Eye (tissue), 1 donor: ENCODE measurements at regions not wholly inside any gene's neighbourhood (a gene's known extent, or its start where the extent isn't known, plus 50 kb on each side); places are given as distances from the start of the nearest gene placed in this dataset.

Experiments used
- DNase-seq: peaks from one replicate; pipeline ENCODE4 v3.0.0-alpha.2; 2015

GRCh38 chr15:77786181-77786890 lies 153.6 kb upstream of the LINGO1 start:
- DNase-seq: no peak

DNA sequence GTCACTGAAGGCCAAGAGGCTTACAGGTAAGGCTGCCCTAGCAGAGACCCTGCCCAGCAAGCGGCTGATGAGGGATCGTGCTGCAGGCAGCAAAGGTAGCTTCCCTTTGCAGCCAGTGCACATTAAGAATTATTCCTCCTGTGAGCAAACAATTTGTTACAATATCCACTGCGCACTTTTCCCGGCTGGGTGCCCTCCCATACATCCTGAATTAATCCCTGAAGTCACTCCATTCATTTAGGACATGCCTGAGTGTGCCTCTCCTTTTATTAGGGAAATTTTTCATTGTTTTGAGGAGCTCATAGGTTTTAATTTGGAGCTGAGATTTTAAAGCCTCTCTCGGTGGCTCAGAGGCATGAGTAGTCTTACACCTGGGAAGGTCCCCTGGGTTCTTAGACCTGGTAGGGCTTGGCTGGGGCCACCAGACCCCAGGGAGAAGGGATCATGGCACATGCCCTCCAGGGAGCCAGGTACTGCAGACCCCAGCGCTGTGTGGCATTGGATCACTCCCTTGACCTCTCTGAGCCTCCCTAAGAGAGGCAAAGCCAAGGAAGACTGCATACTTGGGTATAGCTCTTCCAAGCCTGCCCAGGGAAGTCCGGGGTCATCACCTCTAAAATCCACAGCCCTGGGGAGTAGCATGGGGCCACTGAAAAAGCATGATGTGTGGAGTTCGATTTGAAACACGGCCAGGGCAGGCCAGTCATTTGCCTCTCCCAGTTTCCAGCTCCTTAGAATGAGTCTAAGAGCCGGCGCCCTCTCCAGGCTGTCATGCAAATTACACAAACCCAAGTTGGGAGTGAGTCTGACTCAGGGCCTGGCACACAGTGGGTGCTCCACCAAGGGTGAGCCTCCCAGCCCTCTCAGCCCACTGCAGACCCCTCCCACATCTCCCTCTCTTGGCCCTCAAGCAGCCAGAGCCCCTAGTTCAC lies 151.9 kb upstream of the LINGO1 start:
- DNase-seq: no peak

DNA sequence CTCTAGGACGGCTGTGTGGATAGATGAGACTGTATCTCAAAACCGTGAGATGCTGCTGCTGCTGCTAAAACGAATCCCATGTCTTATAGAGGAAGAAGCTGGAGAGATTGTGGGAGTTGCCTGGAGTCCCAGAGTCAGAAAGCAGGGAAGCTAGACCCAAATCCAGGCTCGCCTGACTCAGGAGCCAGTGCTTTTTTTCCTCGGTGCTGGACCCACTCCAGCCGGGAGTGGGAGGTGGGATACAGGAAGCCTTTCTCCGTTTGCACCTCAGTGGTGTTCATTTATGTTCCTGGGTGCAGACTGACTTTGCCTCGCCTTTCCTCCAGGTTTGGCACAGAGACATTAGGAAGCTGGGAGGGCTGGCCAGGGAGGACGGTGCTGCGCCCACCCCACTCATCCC lies 150.9 kb upstream of the LINGO1 start:
- DNase-seq: no peak

DNA sequence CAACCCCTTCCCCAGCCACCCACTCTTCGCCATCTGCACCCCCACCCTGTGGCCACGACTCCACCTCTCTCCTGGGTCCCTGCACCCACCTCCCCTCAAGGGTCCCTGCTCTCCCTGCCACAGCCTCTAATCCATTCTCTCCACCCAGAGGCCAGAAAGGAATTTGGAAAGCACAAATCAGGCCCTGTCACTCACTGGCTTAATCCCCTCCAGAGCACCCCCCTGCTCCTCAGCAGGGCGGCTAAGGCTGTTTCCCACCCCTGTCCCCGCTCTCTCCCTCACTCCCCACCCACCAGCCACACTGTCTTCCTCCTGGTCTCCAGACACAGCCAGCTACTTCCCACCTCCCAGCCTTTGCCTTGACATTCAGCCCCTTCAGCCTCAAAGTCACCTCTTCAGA lies 150.0 kb upstream of the LINGO1 start:
- DNase-seq: no peak

GRCh38 chr15:77781946-77782240 lies 149.2 kb upstream of the LINGO1 start:
- DNase-seq: no peak

DNA sequence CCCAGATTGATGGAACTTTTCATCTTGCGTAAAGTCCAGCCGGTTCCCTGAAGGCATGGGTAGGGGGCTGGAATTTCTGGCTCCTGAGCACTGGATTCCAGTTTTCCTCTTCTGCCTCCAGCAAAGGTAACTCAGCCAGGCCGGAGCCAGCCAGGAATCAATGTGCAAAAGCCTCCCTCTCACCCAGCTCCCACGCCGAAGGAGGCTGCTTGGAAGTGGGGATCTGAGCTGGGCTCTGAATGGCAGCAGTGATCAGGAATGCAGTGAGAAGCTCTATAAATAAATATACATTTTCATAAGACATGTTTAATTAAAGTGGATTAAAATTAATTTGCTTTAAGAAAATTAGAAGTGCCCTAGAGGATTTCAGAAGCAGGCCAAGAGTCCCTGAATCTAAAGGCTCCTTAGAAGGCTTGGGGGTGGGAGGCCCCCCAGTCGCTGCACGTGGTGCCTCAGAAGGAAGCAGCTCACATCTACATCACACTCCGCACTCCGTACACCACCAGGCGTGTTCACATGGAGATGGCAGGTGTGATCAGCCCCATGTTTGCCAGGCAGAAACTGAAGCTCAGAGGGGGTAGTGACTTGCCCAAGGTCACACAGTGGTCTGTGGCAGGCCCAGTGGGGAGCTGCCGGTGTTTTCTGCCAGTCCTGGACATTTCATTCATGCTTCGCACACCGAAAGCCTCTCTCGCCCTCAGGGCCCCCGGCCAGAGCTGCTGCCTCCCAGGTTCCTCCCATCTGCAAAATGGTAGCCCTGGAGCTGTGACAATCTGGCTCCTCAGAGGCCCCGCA lies 148.6 kb upstream of the LINGO1 start:
- no peak for DNase-seq

DNA sequence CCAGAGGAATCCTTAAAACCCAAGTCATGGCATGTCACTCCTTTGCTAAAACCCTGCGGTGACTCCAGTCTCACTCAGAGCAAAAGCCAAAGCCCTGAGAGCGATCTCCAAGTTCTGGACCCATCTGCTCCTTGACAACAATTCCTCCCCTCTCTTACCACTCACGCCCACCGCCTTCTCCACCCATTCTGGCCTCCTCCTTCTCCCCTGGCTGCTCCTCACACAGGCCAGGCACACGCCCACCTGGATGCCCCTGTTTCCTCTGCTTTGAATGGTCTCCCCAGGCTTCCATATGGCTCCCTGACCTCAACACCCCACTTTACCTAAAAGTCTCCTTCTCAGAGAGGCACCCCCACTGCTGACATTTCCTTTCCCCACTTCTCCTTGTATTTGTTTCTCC lies 146.1 kb upstream of the LINGO1 start:
- no peak for DNase-seq

- DNase-seq: no peak
Observed at GRCh38 chr15:77775837-77776236, 143.1 kb upstream of the LINGO1 start.

DNA sequence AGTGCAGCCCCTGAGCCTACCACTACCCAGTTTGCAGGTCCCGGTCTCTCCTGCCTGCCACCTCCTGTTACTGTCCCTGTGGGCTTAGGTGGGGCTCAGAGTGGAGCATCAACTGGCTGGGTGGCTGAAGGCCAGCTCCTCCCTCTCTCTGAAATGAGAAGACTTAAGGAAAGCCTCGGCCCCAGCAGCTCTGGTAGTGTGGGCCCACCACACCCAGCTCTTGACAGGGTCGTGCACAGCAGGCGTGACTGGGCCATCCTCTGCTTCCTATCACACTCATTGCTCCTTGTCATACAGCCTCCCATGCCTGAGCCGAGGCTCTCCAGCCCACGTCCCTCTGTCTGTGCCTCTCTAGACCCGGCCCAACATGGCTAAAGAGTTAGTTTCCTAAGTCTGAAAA lies 142.7 kb upstream of the LINGO1 start:
- no peak for DNase-seq

GRCh38 chr15:77774350-77774749 lies 141.6 kb upstream of the LINGO1 start:
- no peak for DNase-seq

- DNase-seq: no peak
Observed at GRCh38 chr15:77773903-77774302, 141.2 kb upstream of the LINGO1 start.

DNA sequence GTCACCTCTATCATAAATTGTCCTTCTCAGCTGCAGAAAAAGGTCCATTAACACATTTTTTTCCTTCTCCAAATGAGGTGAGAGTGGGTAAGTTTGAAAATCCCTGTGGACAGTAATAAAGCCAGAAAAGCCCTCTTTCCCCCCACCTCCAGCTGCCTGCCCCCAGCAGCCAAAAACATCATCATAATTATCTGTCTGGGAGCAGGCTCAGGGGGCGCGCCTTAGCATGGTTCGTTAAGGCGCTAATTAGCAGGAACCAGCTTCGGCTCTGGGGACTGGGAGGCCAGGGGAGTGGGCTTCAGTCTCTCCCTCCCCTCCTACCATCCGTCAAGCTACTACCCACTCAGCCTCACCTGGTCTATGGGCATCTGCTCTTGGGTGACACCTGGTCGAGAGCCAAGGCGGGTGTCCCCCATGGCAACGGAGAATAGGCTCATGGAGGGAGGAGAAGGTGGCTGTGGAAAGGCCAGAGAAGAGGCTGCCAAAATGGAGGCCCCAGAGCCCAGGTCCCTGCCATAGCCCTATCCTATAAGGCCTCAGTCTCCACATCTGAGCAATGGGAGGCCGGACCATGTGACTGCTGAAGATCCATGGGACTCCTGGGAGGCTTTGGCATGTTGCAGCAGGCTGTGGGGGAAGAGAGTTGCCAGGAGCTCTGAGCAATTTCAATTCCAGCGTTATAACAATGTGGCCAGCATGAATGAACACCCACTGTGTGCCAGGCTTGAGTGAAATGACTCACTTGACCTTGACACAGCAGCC lies 140.1 kb upstream of the LINGO1 start:
- DNase-seq: no peak

- no peak for DNase-seq
Observed at GRCh38 chr15:77771616-77772015, 138.9 kb upstream of the LINGO1 start.

DNA sequence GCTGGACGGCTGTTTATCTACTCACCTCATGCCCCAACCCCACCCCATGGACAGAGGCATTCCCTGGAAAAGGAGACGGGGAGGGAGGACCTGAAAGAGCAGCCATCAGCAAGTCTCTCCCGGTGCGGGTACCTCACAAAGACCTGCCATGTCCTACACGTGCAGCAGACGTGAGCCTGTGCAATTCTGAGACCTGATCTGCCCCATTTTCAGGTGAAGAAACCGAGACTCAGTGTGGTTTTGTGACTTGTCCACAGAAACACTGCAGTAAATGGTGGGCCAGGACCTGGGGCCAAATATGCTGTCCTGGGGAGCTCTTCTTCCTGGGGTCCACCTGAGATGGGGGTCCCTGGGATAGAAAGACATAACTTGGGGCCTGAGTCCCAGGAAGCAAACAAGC lies 137.0 kb upstream of the LINGO1 start:
- no peak for DNase-seq

DNA sequence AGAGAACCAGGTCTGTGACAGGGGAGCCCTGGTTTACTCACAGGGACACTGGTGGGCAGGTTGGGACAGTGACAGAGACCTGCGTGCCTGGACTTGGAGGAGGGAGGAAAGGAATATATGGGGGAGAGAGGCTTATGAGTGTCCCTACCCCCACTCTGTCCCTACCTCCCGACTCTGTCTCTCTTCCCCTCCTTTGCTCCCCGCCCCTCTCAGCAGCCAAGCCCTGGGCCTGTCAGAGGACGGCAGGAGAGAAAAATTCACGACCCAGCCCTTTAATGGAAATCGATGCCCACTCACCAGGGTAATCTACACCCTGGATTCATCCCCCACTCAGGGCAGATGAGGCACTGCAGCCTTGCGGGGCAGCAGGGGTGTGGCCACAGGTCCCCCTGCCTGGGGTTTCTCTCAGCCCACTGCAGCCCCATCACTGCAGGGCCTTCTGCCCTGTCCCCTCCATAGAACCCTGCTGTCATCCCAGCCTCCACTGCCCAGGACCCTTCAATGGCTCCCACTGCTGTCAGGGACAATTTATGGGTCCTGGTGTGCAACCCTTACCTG lies 135.9 kb upstream of the LINGO1 start:
- no peak for DNase-seq

DNA sequence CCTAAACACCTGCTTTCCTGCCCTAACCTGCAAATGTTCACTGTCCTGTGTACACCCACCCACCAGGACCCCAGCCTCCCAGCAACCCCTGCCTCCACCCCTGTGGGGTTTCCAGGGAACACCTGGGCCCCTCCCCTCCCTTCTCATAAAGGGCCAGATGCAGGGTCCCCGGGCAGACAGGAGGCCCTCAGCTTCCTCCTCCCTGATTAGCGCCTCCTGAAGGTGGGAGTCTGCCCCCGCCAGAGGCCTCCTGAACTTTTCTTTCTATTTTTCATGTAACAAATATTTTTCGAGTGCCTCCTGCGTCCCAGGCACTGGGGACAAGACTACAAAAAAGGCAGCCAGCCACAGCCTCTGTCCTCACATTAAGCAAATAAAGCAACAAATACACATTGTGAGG lies 135.4 kb upstream of the LINGO1 start:
- DNase-seq: no peak

GRCh38 chr15:77764095-77764494 lies 131.4 kb upstream of the LINGO1 start:
- no peak for DNase-seq

DNA sequence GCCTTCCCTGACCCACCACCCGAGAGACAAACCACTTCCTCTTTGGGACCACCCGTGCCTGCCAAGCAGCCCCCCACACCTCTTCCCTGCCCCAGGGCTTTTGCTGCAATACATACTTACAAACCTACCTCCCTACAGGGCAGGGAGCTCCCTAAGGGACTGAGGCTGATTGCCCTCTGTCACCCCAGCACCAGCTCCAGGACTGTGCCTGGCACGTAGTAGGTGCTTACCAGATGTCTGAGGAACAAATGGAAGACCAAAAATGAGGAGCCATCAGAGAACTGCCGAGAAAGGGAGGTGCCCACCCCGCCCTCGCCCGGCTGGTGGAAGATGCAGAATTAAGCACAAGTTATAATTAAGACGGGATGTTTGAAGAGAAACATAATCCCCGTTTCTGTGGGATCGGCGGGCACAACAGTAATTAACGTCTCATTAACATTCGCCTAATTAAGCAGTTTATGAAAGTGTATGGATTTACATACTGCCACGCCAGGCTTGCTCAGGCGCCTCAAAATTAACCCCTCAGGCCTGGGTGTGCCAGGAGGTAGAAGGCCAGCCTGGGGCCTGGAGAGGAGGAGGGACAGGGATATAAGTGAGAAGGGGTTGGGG lies 130.1 kb upstream of the LINGO1 start:
- no peak for DNase-seq

DNA sequence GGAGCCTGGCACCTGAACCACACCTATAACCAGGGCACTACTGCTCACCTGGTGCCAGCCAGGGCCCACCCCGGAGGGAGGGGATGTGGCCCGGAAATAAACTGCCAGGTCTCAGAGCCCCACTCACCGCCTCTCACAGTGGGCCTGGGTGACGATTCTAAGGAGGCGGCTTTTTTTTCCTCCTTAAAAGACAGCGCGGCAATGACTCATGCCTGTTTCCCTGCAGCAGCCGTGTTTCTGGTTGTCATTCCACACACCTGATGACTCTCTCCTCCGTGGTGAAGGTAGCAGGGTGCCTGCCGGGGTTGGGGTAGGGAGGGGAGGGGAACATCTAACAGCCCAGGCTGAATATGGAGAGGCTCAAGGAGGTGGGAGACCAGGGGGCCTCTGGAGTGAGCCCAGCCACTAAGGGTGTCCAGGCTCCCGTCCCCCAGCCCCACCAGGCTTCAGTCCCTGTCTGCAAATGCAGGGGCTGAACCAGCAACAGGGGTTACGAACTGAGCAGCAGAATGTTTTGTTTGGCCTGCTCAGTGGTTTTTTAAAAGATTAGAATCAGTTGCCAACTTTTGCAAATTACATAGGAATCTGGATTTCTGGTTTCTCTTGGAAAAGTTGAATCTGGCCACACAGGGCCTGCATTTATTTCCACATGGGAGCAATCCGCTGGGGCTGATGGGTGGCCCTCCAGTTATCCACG lies 127.3 kb upstream of the LINGO1 start:
- no peak for DNase-seq

DNA sequence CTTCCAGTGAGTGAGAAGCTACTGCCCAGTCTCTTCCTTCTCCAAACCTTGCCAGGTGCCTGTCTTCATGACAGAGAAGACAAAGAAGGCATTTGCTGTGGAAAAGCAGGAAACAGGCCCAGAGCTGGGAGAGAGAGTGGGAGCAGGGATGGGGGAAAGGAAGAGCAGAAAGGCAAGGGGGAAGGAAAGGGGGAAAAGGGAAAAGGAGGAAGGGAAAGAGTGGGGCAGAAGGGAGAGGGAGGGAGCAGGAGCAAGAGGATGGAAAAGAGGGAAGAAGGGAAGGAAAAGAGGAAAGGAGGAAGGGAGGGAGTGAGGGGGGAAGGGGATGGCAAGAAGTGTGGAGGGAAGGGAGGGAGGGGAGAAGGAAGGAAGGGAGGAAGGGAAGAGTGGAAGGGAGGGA lies 121.2 kb upstream of the LINGO1 start:
- no peak for DNase-seq

- DNase-seq: peak; percentile 75
Observed at GRCh38 chr15:77753281-77753873, 120.7 kb upstream of the LINGO1 start.
